HG03108 (cell line): ENCODE measurements at regions not wholly inside any gene's neighbourhood (a gene's known extent, or its start where the extent isn't known, plus 50 kb on each side); places are given as distances from the start of the nearest gene placed in this dataset.
"Not testable (repeated sequence)": the region's sequence is repeated elsewhere in the genome, so short reads cannot be mapped to it uniquely, and the experiment has no call there.

Experiments used
- ATAC-seq: cut with Tn5 transposase; IDR thresholded peaks from one replicate; pipeline ENCODE4 v1.9.1; 2021; ENCODE audit warnings: moderate library complexity; ENCODE audit not compliant: unreplicated experiment

GRCh38 chr3:35417080-35417479, 222.2 kb upstream of the ARPP21 start:
- no peak for ATAC-seq

- no peak for ATAC-seq
Measured at GRCh38 chr3:35422101-35422500, 217.2 kb upstream of the ARPP21 start.

- ATAC-seq = no peak
Measured at GRCh38 chr3:35422836-35423601, 216.3 kb upstream of the ARPP21 start.

GRCh38 chr3:35426366-35426958, 212.9 kb upstream of the ARPP21 start:
- no peak for ATAC-seq

- ATAC-seq = no peak
Measured at GRCh38 chr3:35437381-35437780, 201.9 kb upstream of the ARPP21 start.

GRCh38 chr3:35438101-35438500, 201.2 kb upstream of the ARPP21 start:
- ATAC-seq = no peak

GRCh38 chr3:35439663-35440062, 199.7 kb upstream of the ARPP21 start:
- ATAC-seq = no peak

GRCh38 chr3:35440826-35441225, 198.5 kb upstream of the ARPP21 start:
- no peak for ATAC-seq

- no peak for ATAC-seq
Measured at GRCh38 chr3:35446896-35447295, 192.4 kb upstream of the ARPP21 start.

- no peak for ATAC-seq
Measured at GRCh38 chr3:35448121-35448520, 191.2 kb upstream of the ARPP21 start.

- no peak for ATAC-seq
Measured at GRCh38 chr3:35448681-35449080, 190.6 kb upstream of the ARPP21 start.

GRCh38 chr3:35454819-35455218, 184.5 kb upstream of the ARPP21 start:
- ATAC-seq = not testable (repeated sequence)

GRCh38 chr3:35473956-35474355, 165.4 kb upstream of the ARPP21 start:
- ATAC-seq = no peak

- not testable (repeated sequence) for ATAC-seq
Measured at GRCh38 chr3:35482566-35482965, 156.8 kb upstream of the ARPP21 start.

- no peak for ATAC-seq
Measured at GRCh38 chr3:35483131-35483530, 156.2 kb upstream of the ARPP21 start.

- ATAC-seq = no peak
Measured at GRCh38 chr3:35484929-35485530, 154.3 kb upstream of the ARPP21 start.

- ATAC-seq = no peak
Measured at GRCh38 chr3:35486295-35486694, 153.0 kb upstream of the ARPP21 start.

GRCh38 chr3:35487376-35487775, 151.9 kb upstream of the ARPP21 start:
- no peak for ATAC-seq

GRCh38 chr3:35488526-35488925, 150.8 kb upstream of the ARPP21 start:
- ATAC-seq = no peak

GRCh38 chr3:35492841-35493240, 146.5 kb upstream of the ARPP21 start:
- ATAC-seq = no peak

GRCh38 chr3:35498506-35499210, 140.7 kb upstream of the ARPP21 start:
- no peak for ATAC-seq
